ENCODE measurements at regions not wholly inside any gene's neighbourhood (a gene's known extent, or its start where the extent isn't known, plus 50 kb on each side); places are given as distances from the start of the nearest gene placed in this dataset.

- intact Hi-C loops (cut with DNase I) = no loop called here
- no peak for DNase-seq (ENCODE audit: low spot score)
- no peak for ATAC-seq
These were observed 78.5 kb upstream of the MAFB start for GRCh38 chr20:40767615-40767924.

- intact Hi-C loops (cut with DNase I) = no loop called here
- DNase-seq (ENCODE audit: low spot score) = no peak
- ATAC-seq = no peak
These were observed 79.1 kb upstream of the MAFB start for GRCh38 chr20:40768105-40768504.

GRCh38 chr20:40769677-40770285 lies 80.7 kb upstream of the MAFB start:
- ATAC-seq (peak; percentile 83), DNase-seq (ENCODE audit: low spot score) (no peak)
- intact Hi-C loops (cut with DNase I) = no loop called here

GRCh38 chr20:40770564-40771307 lies 81.7 kb upstream of the MAFB start:
- DNase-seq (ENCODE audit: low spot score) (no peak), ATAC-seq (peak; percentile 82)
- intact Hi-C loops (cut with DNase I) = no loop called here

- DNase-seq (ENCODE audit: low spot score) (no peak), ATAC-seq (no peak)
- intact Hi-C loops (cut with DNase I) = no loop called here
These were observed 82.2 kb upstream of the MAFB start for GRCh38 chr20:40771308-40771610.

- intact Hi-C loops (cut with DNase I) = no loop called here
- DNase-seq (ENCODE audit: low spot score) (no peak), ATAC-seq (no peak)
These were observed 82.9 kb upstream of the MAFB start for GRCh38 chr20:40771848-40772511.

GRCh38 chr20:40773376-40773775 lies 84.3 kb upstream of the MAFB start:
- DNase-seq (ENCODE audit: low spot score) (no peak), ATAC-seq (no peak)
- intact Hi-C loops (cut with DNase I) = no loop called here

- no peak for DNase-seq (ENCODE audit: low spot score)
- ATAC-seq = no peak
- intact Hi-C loops (cut with DNase I) = no loop called here
These were observed 85.2 kb upstream of the MAFB start for GRCh38 chr20:40774252-40774651.

- no peak for ATAC-seq
- intact Hi-C loops (cut with DNase I) = no loop called here
- DNase-seq (ENCODE audit: low spot score) = no peak
These were observed 86.6 kb upstream of the MAFB start for GRCh38 chr20:40775561-40776146.

GRCh38 chr20:40776466-40777457 lies 87.7 kb upstream of the MAFB start:
- ATAC-seq (peak; percentile 20), DNase-seq (ENCODE audit: low spot score) (no peak)
- intact Hi-C loops (cut with DNase I) = no loop called here

GRCh38 chr20:40777653-40778052 lies 88.6 kb upstream of the MAFB start:
- no peak for DNase-seq (ENCODE audit: low spot score)
- intact Hi-C loops (cut with DNase I) = no loop called here
- ATAC-seq = no peak

GRCh38 chr20:40778894-40779496 lies 90.0 kb upstream of the MAFB start:
- no peak for DNase-seq (ENCODE audit: low spot score)
- intact Hi-C loops (cut with DNase I) = no loop called here
- ATAC-seq = no peak

- intact Hi-C loops (cut with DNase I) = no loop called here
- ATAC-seq (no peak), DNase-seq (ENCODE audit: low spot score) (no peak)
These were observed 92.4 kb upstream of the MAFB start for GRCh38 chr20:40781327-40782042.

GRCh38 chr20:40782043-40782368 lies 93.0 kb upstream of the MAFB start:
- ATAC-seq = no peak
- intact Hi-C loops (cut with DNase I) = no loop called here
- no peak for DNase-seq (ENCODE audit: low spot score)

GRCh38 chr20:40785346-40785745 lies 96.3 kb upstream of the MAFB start:
- no peak for ATAC-seq
- no peak for DNase-seq (ENCODE audit: low spot score)
- intact Hi-C loops (cut with DNase I) = no loop called here

GRCh38 chr20:40786336-40786735 lies 97.3 kb upstream of the MAFB start:
- intact Hi-C loops (cut with DNase I) = no loop called here
- DNase-seq (ENCODE audit: low spot score) (no peak), ATAC-seq (no peak)

GRCh38 chr20:40787941-40788340 lies 98.9 kb upstream of the MAFB start:
- ATAC-seq = no peak
- intact Hi-C loops (cut with DNase I) = no loop called here
- DNase-seq (ENCODE audit: low spot score) = no peak

GRCh38 chr20:40797425-40797824 lies 108.4 kb upstream of the MAFB start:
- DNase-seq (ENCODE audit: low spot score) = no peak
- intact Hi-C loops (cut with DNase I) = no loop called here
- ATAC-seq = no peak
